Mesothelial cell of epicardium (in vitro differentiated cells): ENCODE measurements at regions not wholly inside any gene's neighbourhood (a gene's known extent, or its start where the extent isn't known, plus 50 kb on each side); places are given as distances from the start of the nearest gene placed in this dataset.
"Not testable (repeated sequence)": the region's sequence is repeated elsewhere in the genome, so short reads cannot be mapped to it uniquely, and the experiment has no call there.

Source experiments
- DNase-seq, 2 experiments: peaks; one replicate each; pipeline ENCODE4 v3.0.0; 2021; ENCODE audit warnings: low spot score in 2 of 2; ENCODE audit not compliant: unreplicated experiment in 2 of 2
- H3K27ac Mint-ChIP-seq: 2 replicates; pipeline ENCODE4 v1.8.0; 2021; ENCODE audit warnings: mixed read lengths
- H3K27me3 Mint-ChIP-seq: 2 replicates; pipeline ENCODE4 v1.8.0; 2021; ENCODE audit warnings: low read depth, mixed read lengths
- H3K36me3 Mint-ChIP-seq: 2 replicates; pipeline ENCODE4 v1.8.0; 2021; ENCODE audit warnings: mixed read lengths
- H3K4me1 Mint-ChIP-seq: 2 replicates; pipeline ENCODE4 v1.8.0; 2021; ENCODE audit warnings: mixed read lengths
- H3K4me3 Mint-ChIP-seq: 2 replicates; pipeline ENCODE4 v1.8.0; 2021; ENCODE audit warnings: mild to moderate bottlenecking, moderate library complexity, mixed read lengths
- H3K9me3 Mint-ChIP-seq: 2 replicates; pipeline ENCODE4 v1.8.0; 2021; ENCODE audit warnings: mixed read lengths
- CTCF ChIP-seq: fragments of 200-600 bp; sonication (generic); IDR thresholded peaks from one replicate; pipeline ENCODE4 v1.5.0; 2021; ENCODE audit warnings: antibody characterized with exemption; ENCODE audit not compliant: unreplicated experiment

GRCh38 chr12:24632466-24632865, 316.4 kb downstream of the BCAT1 start:
- H3K27ac Mint-ChIP-seq = no peak overlapping the region
- H3K4me3 Mint-ChIP-seq = no peak overlapping the region
- no peaks in the 10 kb centered on the region for H3K4me1 Mint-ChIP-seq
- no peak for DNase-seq
- no peaks in the 10 kb centered on the region for H3K36me3 Mint-ChIP-seq
- TF ChIP-seq CTCF = no peak
- H3K27me3 Mint-ChIP-seq = no peaks in the 10 kb centered on the region
- peaks cover 17% of the 10 kb centered on the region for H3K9me3 Mint-ChIP-seq

GRCh38 chr12:24631676-24632426, 317.1 kb downstream of the BCAT1 start:
- no peak overlapping the region for H3K4me3 Mint-ChIP-seq
- no peaks in the 10 kb centered on the region for H3K36me3 Mint-ChIP-seq
- H3K27ac Mint-ChIP-seq = no peak overlapping the region
- H3K9me3 Mint-ChIP-seq = peaks cover 17% of the 10 kb centered on the region
- H3K4me1 Mint-ChIP-seq = no peaks in the 10 kb centered on the region
- H3K27me3 Mint-ChIP-seq = no peaks in the 10 kb centered on the region
- no peak for DNase-seq
- TF ChIP-seq CTCF = no peak

GRCh38 chr12:24630856-24631255, 318.0 kb downstream of the BCAT1 start:
- Mint-ChIP-seq H3K27me3 (no peaks in the 10 kb centered on the region), H3K4me3 (no peak overlapping the region), H3K4me1 (no peaks in the 10 kb centered on the region), H3K27ac (no peak overlapping the region), H3K9me3 (peaks cover 17% of the 10 kb centered on the region), H3K36me3 (no peaks in the 10 kb centered on the region)
- no peak for DNase-seq
- no peak for TF ChIP-seq CTCF

GRCh38 chr12:24630446-24630845, 318.5 kb downstream of the BCAT1 start:
- Mint-ChIP-seq H3K27ac (no peak overlapping the region), H3K4me3 (no peak overlapping the region), H3K4me1 (no peaks in the 10 kb centered on the region), H3K36me3 (no peaks in the 10 kb centered on the region), H3K27me3 (no peaks in the 10 kb centered on the region), H3K9me3 (peaks cover 17% of the 10 kb centered on the region)
- TF ChIP-seq CTCF = no peak
- no peak for DNase-seq

- Mint-ChIP-seq H3K27me3 (no peaks in the 10 kb centered on the region), H3K9me3 (peaks cover 36% of the 10 kb centered on the region), H3K4me1 (no peaks in the 10 kb centered on the region), H3K27ac (no peak overlapping the region), H3K4me3 (no peak overlapping the region), H3K36me3 (no peaks in the 10 kb centered on the region)
- TF ChIP-seq CTCF = no peak
- DNase-seq = no peak
Measured at GRCh38 chr12:24625103-24625502, 323.8 kb downstream of the BCAT1 start.

GRCh38 chr12:24619954-24620353, 328.9 kb downstream of the BCAT1 start:
- H3K36me3 Mint-ChIP-seq, H3K4me1 Mint-ChIP-seq, H3K27me3 Mint-ChIP-seq, H3K27ac Mint-ChIP-seq, DNase-seq, H3K4me3 Mint-ChIP-seq: not testable (repeated sequence)
- H3K9me3 Mint-ChIP-seq = peaks cover 19% of the 10 kb centered on the region
